Neural progenitor cell (in vitro differentiated cells): ENCODE measurements at regions not wholly inside any gene's neighbourhood (a gene's known extent, or its start where the extent isn't known, plus 50 kb on each side); places are given as distances from the start of the nearest gene placed in this dataset.

Experiments used
- DNase-seq: peaks from one replicate; pipeline ENCODE4 v3.0.0-alpha.2; 2016; ENCODE audit warnings: low spot score
- H2AFZ ChIP-seq: fragments of 200-600 bp; sonication (generic); replicated peaks from 2 replicates; pipeline ENCODE4 v1.6.1; 2016; ENCODE audit warnings: antibody characterized with exemption
- H3F3A ChIP-seq: fragments of 200-600 bp; sonication (generic); 2 replicates; pipeline ENCODE4 v1.6.1; 2016; ENCODE audit warnings: antibody characterized with exemption, low read depth
- H3K27ac ChIP-seq: fragments of 200-600 bp; sonication (generic); 2 replicates; pipeline ENCODE4 v1.5.1; 2016; ENCODE audit warnings: mild to moderate bottlenecking
- H3K27me3 ChIP-seq: fragments of 200-600 bp; sonication (generic); 2 replicates; pipeline ENCODE4 v1.6.1; 2016; ENCODE audit warnings: mild to moderate bottlenecking, moderate library complexity
- H3K36me3 ChIP-seq: fragments of 200-600 bp; sonication (generic); 2 replicates; pipeline ENCODE4 v1.5.1; 2016
- H3K4me1 ChIP-seq: fragments of 200-600 bp; sonication (generic); 2 replicates; pipeline ENCODE4 v1.6.1; 2016; ENCODE audit warnings: mixed run types
- H3K4me2 ChIP-seq: fragments of 200-600 bp; sonication (generic); 2 replicates; pipeline ENCODE4 v1.6.1; 2016
- H3K4me3 ChIP-seq: fragments of 200-600 bp; sonication (generic); 2 replicates; pipeline ENCODE4 v1.5.1; 2016
- H3K79me2 ChIP-seq: fragments of 200-600 bp; sonication (generic); 2 replicates; pipeline ENCODE4 v1.6.1; 2016; ENCODE audit warnings: low read depth
- H3K9ac ChIP-seq: fragments of 200-600 bp; sonication (generic); 2 replicates; pipeline ENCODE4 v1.6.1; 2016
- H3K9me3 ChIP-seq: fragments of 200-600 bp; sonication (generic); 2 replicates; pipeline ENCODE4 v1.5.1; 2016; ENCODE audit warnings: low read depth
- H4K20me1 ChIP-seq: fragments of 200-600 bp; sonication (generic); 2 replicates; pipeline ENCODE4 v1.6.1; 2016; ENCODE audit warnings: low read depth
- H3K27ac Mint-ChIP-seq: 3 replicates; pipeline ENCODE4 v1.8.0; 2021; ENCODE audit warnings: mixed read lengths
- H3K27me3 Mint-ChIP-seq: 2 replicates; pipeline ENCODE4 v1.8.0; 2022; ENCODE audit warnings: low read depth, mild to moderate bottlenecking, inconsistent platforms, moderate library complexity, mixed read lengths; ENCODE audit not compliant: insufficient read depth
- H3K36me3 Mint-ChIP-seq: 3 replicates; pipeline ENCODE4 v1.8.0; 2021; ENCODE audit warnings: mixed read lengths
- H3K4me1 Mint-ChIP-seq: 3 replicates; pipeline ENCODE4 v1.8.0; 2021; ENCODE audit warnings: mixed read lengths
- H3K4me3 Mint-ChIP-seq: 3 replicates; pipeline ENCODE4 v1.8.0; 2021; ENCODE audit warnings: mild to moderate bottlenecking, moderate library complexity, mixed read lengths
- H3K9me3 Mint-ChIP-seq: 3 replicates; pipeline ENCODE4 v1.8.0; 2020; ENCODE audit warnings: mixed read lengths
- CTCF ChIP-seq: fragments of 200-600 bp; sonication (generic); IDR thresholded peaks from 2 replicates; pipeline ENCODE4 v1.5.1; 2017; ENCODE audit warnings: antibody characterized with exemption, mild to moderate bottlenecking
- EZH2 ChIP-seq: fragments of 200-600 bp; sonication (generic); IDR thresholded peaks from 2 replicates; pipeline ENCODE4 v1.6.1; 2017; ENCODE audit warnings: antibody characterized with exemption, mild to moderate bottlenecking, moderate library complexity
- EZH2phosphoT487 ChIP-seq: fragments of 200-600 bp; sonication (generic); IDR thresholded peaks from 2 replicates; pipeline ENCODE4 v1.6.1; 2017; ENCODE audit warnings: antibody characterized with exemption

- H3K36me3 ChIP-seq, result no peaks in the 10 kb centered on the region
- peaks cover 5% of the 10 kb centered on the region for H3K27me3 Mint-ChIP-seq
- no peaks in the 10 kb centered on the region for H3K4me1 ChIP-seq
- no peak overlapping the region for H3K27ac Mint-ChIP-seq
- H2AFZ ChIP-seq, result no peak overlapping the region
- H3K36me3 Mint-ChIP-seq, result no peaks in the 10 kb centered on the region
- H3K4me2 ChIP-seq, result no peak overlapping the region
- H3K27ac ChIP-seq, result no peak overlapping the region
- H3K27me3 ChIP-seq, result no peaks in the 10 kb centered on the region
- H3K79me2 ChIP-seq, result no peaks in the 10 kb centered on the region
- H3K4me3 Mint-ChIP-seq, result no peak overlapping the region
- H4K20me1 ChIP-seq, result no peaks in the 10 kb centered on the region
- no peak overlapping the region for H3K9ac ChIP-seq
- peaks cover 7% of the 10 kb centered on the region for H3K9me3 Mint-ChIP-seq
- H3K4me1 Mint-ChIP-seq, result no peaks in the 10 kb centered on the region
- H3F3A ChIP-seq, result no peaks in the 10 kb centered on the region
- H3K4me3 ChIP-seq, result no peak overlapping the region
- H3K9me3 ChIP-seq, result no peaks in the 10 kb centered on the region
- DNase-seq, result no peak
- TF ChIP-seq CTCF, result no peak
- no peak for TF ChIP-seq EZH2
- no peak for TF ChIP-seq EZH2phosphoT487
These were observed 158.4 kb upstream of the MYLIP start for GRCh38 chr6:15970517-15970916.

GRCh38 chr6:15969236-15969778 lies 159.6 kb upstream of the MYLIP start:
- Histone ChIP-seq H2AFZ (no peak overlapping the region), H3K27ac (no peak overlapping the region), H3K36me3 (no peaks in the 10 kb centered on the region), H3K9me3 (no peaks in the 10 kb centered on the region), H3F3A (no peaks in the 10 kb centered on the region), H3K4me2 (no peak overlapping the region), H3K4me1 (no peaks in the 10 kb centered on the region), H3K4me3 (no peak overlapping the region), H3K27me3 (no peaks in the 10 kb centered on the region), H3K9ac (no peak overlapping the region), H4K20me1 (no peaks in the 10 kb centered on the region), H3K79me2 (no peaks in the 10 kb centered on the region)
- H3K36me3 Mint-ChIP-seq, result no peaks in the 10 kb centered on the region
- TF ChIP-seq CTCF (no peak), EZH2phosphoT487 (no peak), EZH2 (no peak)
- no peaks in the 10 kb centered on the region for H3K4me1 Mint-ChIP-seq
- H3K9me3 Mint-ChIP-seq, result peaks cover 5% of the 10 kb centered on the region
- DNase-seq, result no peak
- peaks cover 7% of the 10 kb centered on the region for H3K27me3 Mint-ChIP-seq
- H3K4me3 Mint-ChIP-seq, result no peak overlapping the region
- peak overlapping the region; percentile 48 for H3K27ac Mint-ChIP-seq

DNA sequence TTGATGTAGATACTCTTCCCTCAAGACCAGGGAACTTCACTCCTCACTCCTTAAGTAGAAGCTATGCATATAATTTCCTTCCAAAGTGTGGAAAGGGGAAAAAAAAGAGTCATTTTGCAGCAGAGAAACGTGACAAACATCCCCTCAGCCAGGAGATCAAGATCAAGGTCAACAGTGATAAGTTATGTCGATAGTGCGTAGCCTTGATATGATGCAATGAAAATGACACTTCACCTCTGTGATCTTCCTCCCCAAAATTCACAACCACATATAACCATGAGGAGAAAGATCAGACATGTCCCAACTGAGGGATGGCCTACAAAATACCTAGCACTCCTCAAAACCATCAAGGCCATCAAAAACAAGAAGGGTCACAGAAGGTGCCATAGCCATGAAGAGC lies 160.4 kb upstream of the MYLIP start:
- peaks cover 7% of the 10 kb centered on the region for H3K27me3 Mint-ChIP-seq

More for the DNA sequence above, 160.4 kb upstream of the MYLIP start:
- TF ChIP-seq EZH2 (no peak), CTCF (no peak), EZH2phosphoT487 (no peak)
- H3K4me2 ChIP-seq, result no peak overlapping the region
- no peaks in the 10 kb centered on the region for H3K79me2 ChIP-seq
- H3K4me1 ChIP-seq, result no peaks in the 10 kb centered on the region
- no peak overlapping the region for H2AFZ ChIP-seq
- H3K36me3 ChIP-seq, result no peaks in the 10 kb centered on the region
- H3K4me1 Mint-ChIP-seq, result no peaks in the 10 kb centered on the region
- no peaks in the 10 kb centered on the region for H3K36me3 Mint-ChIP-seq
- no peak overlapping the region for H3K9ac ChIP-seq
- H3K9me3 Mint-ChIP-seq, result no peaks in the 10 kb centered on the region
- no peak for DNase-seq
- no peak overlapping the region for H3K27ac Mint-ChIP-seq
- H3K9me3 ChIP-seq, result no peaks in the 10 kb centered on the region
- H4K20me1 ChIP-seq, result no peaks in the 10 kb centered on the region
- H3F3A ChIP-seq, result no peaks in the 10 kb centered on the region
- H3K4me3 ChIP-seq, result no peak overlapping the region
- H3K27ac ChIP-seq, result no peak overlapping the region
- no peaks in the 10 kb centered on the region for H3K27me3 ChIP-seq
- no peak overlapping the region for H3K4me3 Mint-ChIP-seq
